GM10266 (cell line): ENCODE measurements at regions not wholly inside any gene's neighbourhood (a gene's known extent, or its start where the extent isn't known, plus 50 kb on each side); places are given as distances from the start of the nearest gene placed in this dataset.
"Not testable (repeated sequence)": the region's sequence is repeated elsewhere in the genome, so short reads cannot be mapped to it uniquely, and the experiment has no call there.

ENCODE experiments used
- DNase-seq: peaks from one replicate; pipeline ENCODE4 v3.0.0; 2012; ENCODE audit errors: extremely low spot score
- TF ChIP-seq, protein P1 (sequence below): IDR thresholded peaks from 2 replicates; pipeline ENCODE4 v1.5.1; 2012; ENCODE audit warnings: mild to moderate bottlenecking, low read depth; ENCODE audit not compliant: control insufficient read depth, insufficient read depth; ENCODE audit errors: missing control alignments

DNA sequence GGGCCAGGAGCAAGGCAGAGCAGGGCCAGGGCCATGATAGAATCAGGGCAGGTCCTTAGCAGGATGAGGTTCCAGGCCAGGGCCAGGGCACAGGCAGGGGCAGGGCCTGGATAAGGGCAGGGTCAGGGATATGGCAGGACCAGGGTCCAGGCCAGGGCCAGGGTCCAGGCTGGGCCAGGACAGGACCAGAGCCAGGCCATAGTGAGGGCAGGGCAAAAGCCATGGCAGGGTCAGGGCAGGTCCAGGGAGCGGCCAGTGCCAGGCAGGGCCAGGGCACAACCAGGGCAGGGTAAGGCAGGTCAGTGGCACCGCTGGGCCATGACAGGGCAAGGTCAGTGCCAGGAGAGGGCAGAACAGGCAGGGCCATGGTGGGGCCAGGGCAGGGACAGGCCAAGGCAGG lies 152.2 kb downstream of the LIPI start:
- TF ChIP-seq, protein P1, sequence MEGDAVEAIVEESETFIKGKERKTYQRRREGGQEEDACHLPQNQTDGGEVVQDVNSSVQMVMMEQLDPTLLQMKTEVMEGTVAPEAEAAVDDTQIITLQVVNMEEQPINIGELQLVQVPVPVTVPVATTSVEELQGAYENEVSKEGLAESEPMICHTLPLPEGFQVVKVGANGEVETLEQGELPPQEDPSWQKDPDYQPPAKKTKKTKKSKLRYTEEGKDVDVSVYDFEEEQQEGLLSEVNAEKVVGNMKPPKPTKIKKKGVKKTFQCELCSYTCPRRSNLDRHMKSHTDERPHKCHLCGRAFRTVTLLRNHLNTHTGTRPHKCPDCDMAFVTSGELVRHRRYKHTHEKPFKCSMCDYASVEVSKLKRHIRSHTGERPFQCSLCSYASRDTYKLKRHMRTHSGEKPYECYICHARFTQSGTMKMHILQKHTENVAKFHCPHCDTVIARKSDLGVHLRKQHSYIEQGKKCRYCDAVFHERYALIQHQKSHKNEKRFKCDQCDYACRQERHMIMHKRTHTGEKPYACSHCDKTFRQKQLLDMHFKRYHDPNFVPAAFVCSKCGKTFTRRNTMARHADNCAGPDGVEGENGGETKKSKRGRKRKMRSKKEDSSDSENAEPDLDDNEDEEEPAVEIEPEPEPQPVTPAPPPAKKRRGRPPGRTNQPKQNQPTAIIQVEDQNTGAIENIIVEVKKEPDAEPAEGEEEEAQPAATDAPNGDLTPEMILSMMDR: no peak
- DNase-seq: no peak

DNA sequence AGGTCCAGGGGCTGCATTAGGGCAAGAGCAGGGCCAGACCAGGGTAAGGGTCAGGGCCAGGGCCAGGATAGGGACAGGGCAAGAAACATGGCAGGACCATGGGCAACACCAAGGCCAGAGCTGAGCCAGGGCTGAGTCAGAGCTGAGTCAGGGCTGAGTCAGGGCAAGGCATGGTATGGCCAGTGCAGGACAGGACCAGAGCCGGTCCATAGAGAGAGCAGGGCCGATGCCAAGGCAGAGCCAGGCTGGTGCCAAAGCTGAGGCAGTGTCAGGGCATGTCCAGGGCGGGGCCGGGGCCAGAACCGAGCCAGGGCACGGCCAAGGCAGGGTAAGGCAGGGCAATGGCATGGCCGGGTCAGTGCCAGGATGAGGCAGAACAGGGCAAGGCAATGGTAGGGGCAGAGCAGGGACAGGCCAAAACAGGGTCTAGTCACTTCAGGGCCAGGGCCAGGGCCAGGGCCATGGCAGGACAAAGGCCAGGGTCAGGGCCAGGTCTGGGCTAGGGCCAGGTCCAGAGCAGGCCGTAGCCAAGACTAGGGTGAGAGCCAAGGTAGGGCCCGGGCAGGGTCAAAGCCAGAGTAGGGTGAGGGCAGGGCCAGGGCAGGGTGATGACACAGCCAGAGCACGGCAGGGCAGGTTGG lies 152.8 kb downstream of the LIPI start:
- not testable (repeated sequence) for DNase-seq

DNA sequence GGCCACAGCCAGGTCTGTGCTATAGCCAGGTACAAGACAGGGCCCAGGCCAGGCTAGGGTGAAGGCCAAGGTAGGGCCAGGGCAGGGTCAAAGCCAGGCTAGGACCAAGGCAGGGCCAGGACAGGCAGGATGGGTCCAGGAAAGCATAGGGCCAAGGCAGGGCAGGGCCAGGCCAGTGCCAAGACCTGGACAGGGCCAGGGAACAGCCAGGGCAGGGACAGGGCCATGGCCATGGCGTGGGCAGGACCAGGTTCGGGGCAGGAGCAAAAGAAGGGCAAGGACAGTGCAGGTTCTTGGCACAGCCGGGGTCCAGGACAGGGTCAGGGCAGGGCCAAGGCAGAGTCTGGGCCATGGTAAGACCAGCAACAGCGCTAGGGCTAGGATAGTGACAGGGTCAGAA lies 153.4 kb downstream of the LIPI start:
- no peak for DNase-seq
- TF ChIP-seq, protein P1: no peak

- DNase-seq: no peak
- TF ChIP-seq, protein P1: no peak
Measured at GRCh38 chr21:14056771-14057191, 154.0 kb downstream of the LIPI start.

DNA sequence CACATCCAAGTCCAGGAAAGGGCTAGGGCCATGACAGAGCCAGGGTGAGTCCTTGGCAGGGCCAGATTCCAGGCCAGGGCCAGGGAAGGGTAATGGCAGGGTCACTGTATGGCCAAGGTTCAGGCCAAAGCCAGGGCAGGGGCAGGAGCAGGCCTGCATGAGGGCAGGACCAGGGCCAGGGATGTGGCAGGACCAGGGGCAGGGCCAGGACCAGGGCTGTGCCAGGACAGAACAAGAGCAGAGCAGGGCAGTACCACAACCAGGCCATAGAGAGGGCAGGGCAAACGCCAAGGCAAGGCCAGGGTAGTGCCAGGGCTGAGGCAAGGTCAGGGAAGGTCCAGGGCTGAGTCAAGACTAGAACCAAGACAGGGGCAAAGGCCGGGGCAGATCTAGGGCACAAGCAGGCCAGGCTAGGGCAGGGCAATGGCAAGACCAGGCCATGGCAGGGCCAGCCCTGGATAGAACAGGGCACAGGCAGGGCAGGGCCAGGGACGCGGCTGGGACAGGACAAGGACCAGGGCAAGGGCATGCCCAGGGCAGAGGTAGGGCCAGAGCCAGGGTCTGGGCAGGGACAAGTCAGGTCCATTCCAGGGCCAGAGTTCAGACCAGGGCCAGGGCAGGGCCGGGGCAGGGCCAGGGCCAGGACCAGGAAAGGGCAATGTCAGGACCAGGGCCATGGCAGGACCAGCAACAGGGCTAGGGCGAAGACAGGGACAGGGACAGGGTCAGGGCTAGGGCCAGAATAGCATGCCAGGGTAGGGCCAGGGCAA lies 154.8 kb downstream of the LIPI start:
- not testable (repeated sequence) for DNase-seq

DNA sequence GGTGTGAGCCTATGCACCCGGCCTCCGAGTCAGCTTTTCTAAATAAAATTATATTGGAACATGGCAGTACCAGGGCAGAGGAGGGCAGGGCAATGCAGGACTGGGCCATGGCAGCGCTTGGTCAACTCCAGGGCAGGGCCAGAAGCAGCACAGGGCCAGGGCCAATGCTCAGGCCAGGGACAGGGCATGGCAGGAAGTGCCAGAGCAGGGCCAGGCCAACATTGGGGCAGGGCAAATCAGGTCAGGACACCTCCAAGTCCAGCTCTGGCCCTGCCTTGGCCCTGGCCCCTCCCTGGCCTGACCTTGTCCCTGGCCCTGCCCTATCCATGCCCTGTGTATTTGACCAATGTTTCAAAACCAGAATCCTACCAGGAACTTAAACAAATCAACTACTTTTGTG lies 156.1 kb downstream of the LIPI start:
- TF ChIP-seq, protein P1: no peak
- no peak for DNase-seq

DNA sequence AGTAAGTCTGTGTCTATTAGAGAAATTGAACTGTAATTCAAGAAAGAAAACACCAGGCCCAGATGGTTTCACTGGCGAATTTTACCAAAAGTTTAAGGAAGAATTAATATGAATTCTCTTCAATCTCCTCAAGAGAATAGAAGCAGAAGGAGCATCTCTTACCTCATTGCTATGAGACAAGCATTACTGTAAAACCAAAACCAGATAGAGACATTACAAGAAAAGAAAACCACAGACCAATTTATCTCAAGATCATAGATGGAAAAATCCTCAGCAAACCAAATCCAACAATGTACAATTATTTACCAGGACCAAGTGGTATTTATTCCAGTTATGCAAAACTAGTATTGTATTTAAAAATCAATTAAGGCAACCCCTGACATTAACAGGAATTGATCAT lies 160.6 kb downstream of the LIPI start:
- TF ChIP-seq, protein P1: no peak
- no peak for DNase-seq

- TF ChIP-seq, protein P1: no peak
- DNase-seq: no peak
Measured at GRCh38 chr21:14046401-14046800, 164.4 kb downstream of the LIPI start.
